ENCODE measurements at regions not wholly inside any gene's neighbourhood (a gene's known extent, or its start where the extent isn't known, plus 50 kb on each side); places are given as distances from the start of the nearest gene placed in this dataset.

GRCh38 chr5:73238873-73239272 lies 65.9 kb downstream of the TMEM174 start:
- no peak for TF ChIP-seq CTCF (IDR thresholded peaks at IDR 0.05; ENCODE audit: low read depth, low read length, poor library complexity, severe bottlenecking)
- no peak for TF ChIP-seq EZH2phosphoT487 (IDR thresholded peaks at IDR 0.05; ENCODE audit: borderline replicate concordance, low read length)
